H1 (cell line): ENCODE measurements at regions not wholly inside any gene's neighbourhood (a gene's known extent, or its start where the extent isn't known, plus 50 kb on each side); places are given as distances from the start of the nearest gene placed in this dataset.

ENCODE experiments used
- CTCF ChIA-PET: fragments of 300-600 bp; sonication (Branson Sonifier 250); formaldehyde crosslinking; loops from one replicate; lab custom pipeline; 2021; ENCODE audit not compliant: partially characterized antibody; lab: Charles Lee
- POLR2A ChIA-PET: fragments of 300-600 bp; sonication (Branson Sonifier 250); formaldehyde crosslinking; loops from one replicate; lab custom pipeline; 2021; ENCODE audit warnings: inconsistent platforms; ENCODE audit not compliant: partially characterized antibody; lab: Charles Lee
- DNase-seq, 2 experiments: peaks; one replicate each; pipeline versions ENCODE4 v3.0.0 to v3.0.0-alpha.2; 2010 to 2022; ENCODE audit warnings: low spot score in 2 of 2, low read depth in 1 of 2, mixed read lengths in 1 of 2
- FAIRE-seq: peaks from 2 replicates; lab custom pipeline; 2011; peaks lifted over from hg19 to GRCh38; lab: Jason Lieb, UNC
- H2AFZ ChIP-seq: 2 replicates; pipeline ENCODE4 v1.8.1; 2012; ENCODE audit warnings: low read length, inconsistent platforms
- H2AK5ac ChIP-seq: 2 replicates; pipeline ENCODE4 v1.6.1; 2013; ENCODE audit warnings: low read depth, low read length
- H2BK120ac ChIP-seq: replicated peaks from 2 replicates; pipeline ENCODE3; 2013; ENCODE audit warnings: low read depth, low read length, inconsistent platforms
- H2BK12ac ChIP-seq: 2 replicates; pipeline ENCODE4 v1.6.1; 2013; ENCODE audit warnings: low read depth, low read length
- H2BK15ac ChIP-seq: 2 replicates; pipeline ENCODE4 v1.6.1; 2013; ENCODE audit warnings: low read length
- H2BK20ac ChIP-seq: 2 replicates; pipeline ENCODE4 v1.6.1; 2013; ENCODE audit warnings: low read length
- H2BK5ac ChIP-seq: 2 replicates; pipeline ENCODE4 v1.6.1; 2013; ENCODE audit warnings: low read depth, low read length
- H3K14ac ChIP-seq: 2 replicates; pipeline ENCODE4 v1.6.1; 2013; ENCODE audit warnings: inconsistent platforms; ENCODE audit not compliant: insufficient read length
- H3K18ac ChIP-seq: 2 replicates; pipeline ENCODE4 v1.6.1; 2013; ENCODE audit warnings: low read length; ENCODE audit errors: extremely low read depth
- H3K23ac ChIP-seq: 2 replicates; pipeline ENCODE4 v1.6.1; 2013; ENCODE audit warnings: inconsistent platforms; ENCODE audit not compliant: insufficient read length
- H3K23me2 ChIP-seq: 2 replicates; pipeline ENCODE4 v1.6.1; 2013; ENCODE audit warnings: low read depth, low read length
- H3K27ac ChIP-seq: 2 replicates; pipeline ENCODE4 v1.6.1; 2011; ENCODE audit warnings: low read depth, low read length, inconsistent platforms
- H3K27me3 ChIP-seq, 4 experiments: replicated peaks in 1 of 4; 1 replicate in 1 of 4; 2 replicates in 3 of 4; pipeline versions ENCODE4 v1.6.1 to v1.8.1; 2011 to 2013; ENCODE audit warnings: low read length in 3 of 4, mild to moderate bottlenecking in 3 of 4, inconsistent platforms in 2 of 4, mixed read lengths in 2 of 4, moderate library complexity in 1 of 4; ENCODE audit not compliant: control insufficient read depth in 3 of 4, insufficient read depth in 3 of 4; ENCODE audit errors: extremely low read depth in 1 of 4
- H3K36me3 ChIP-seq, 4 experiments: 2 replicates each; pipeline versions ENCODE4 v1.6.1 to v1.8.1; 2011 to 2013; ENCODE audit warnings: mild to moderate bottlenecking in 4 of 4, low read length in 3 of 4, moderate library complexity in 2 of 4, control low read depth in 1 of 4, inconsistent platforms in 1 of 4; ENCODE audit not compliant: insufficient read depth in 4 of 4, control insufficient read depth in 2 of 4
- H3K4ac ChIP-seq: replicated peaks from 2 replicates; pipeline ENCODE3; 2013; ENCODE audit warnings: low read length, low read depth, mixed read lengths, inconsistent platforms; ENCODE audit not compliant: insufficient read length
- H3K4me1 ChIP-seq, 4 experiments: replicated peaks in 1 of 4; 1 replicate in 1 of 4; 2 replicates in 3 of 4; pipeline versions ENCODE4 v1.6.1 to v1.8.1; 2011 to 2013; ENCODE audit warnings: low read length in 3 of 4, inconsistent platforms in 2 of 4, mixed read lengths in 1 of 4; ENCODE audit not compliant: insufficient read depth in 4 of 4, control insufficient read depth in 3 of 4
- H3K4me2 ChIP-seq, 2 experiments: 2 replicates each; pipeline versions ENCODE4 v1.6.1 to v1.8.1; 2011 to 2013; ENCODE audit warnings: low read depth in 2 of 2, low read length in 2 of 2, control low read depth in 1 of 2, inconsistent platforms in 1 of 2, mild to moderate bottlenecking in 1 of 2; ENCODE audit not compliant: insufficient read depth in 1 of 2
- H3K4me3 ChIP-seq, 4 experiments: fragments of 200-600, 300-600 bp in 1 of 4; sonication (generic), shearing (Covaris generic), sonication (Bioruptor Twin) in 1 of 4; 2 replicates each; pipeline versions ENCODE4 v1.5.1 to v1.8.1; 2011 to 2016; ENCODE audit warnings: low read length in 4 of 4, low read depth in 3 of 4, control low read depth in 2 of 4, inconsistent platforms in 2 of 4, mild to moderate bottlenecking in 2 of 4, mixed read lengths in 1 of 4, moderate library complexity in 1 of 4; ENCODE audit not compliant: insufficient read depth in 2 of 4; ENCODE audit errors: extremely low read depth in 1 of 4
- H3K56ac ChIP-seq: replicated peaks from 2 replicates; pipeline ENCODE3; 2013; ENCODE audit warnings: low read depth, mild to moderate bottlenecking, mixed read lengths, low read length, inconsistent platforms; ENCODE audit not compliant: insufficient read length
- H3K79me1 ChIP-seq: 2 replicates; pipeline ENCODE4 v1.6.1; 2013; ENCODE audit warnings: low read depth, low read length, control low read depth
- H3K79me2 ChIP-seq, 2 experiments: 2 replicates each; pipeline versions ENCODE4 v1.6.1 to v1.8.1; 2012 to 2013; ENCODE audit warnings: low read length in 2 of 2, mild to moderate bottlenecking in 2 of 2, inconsistent platforms in 1 of 2; ENCODE audit not compliant: insufficient read depth in 2 of 2, control insufficient read depth in 1 of 2
- H3K9ac ChIP-seq, 4 experiments: replicated peaks in 1 of 4; 1 replicate in 1 of 4; 2 replicates in 3 of 4; pipeline versions ENCODE4 v1.6.1 to v1.8.1; 2011 to 2013; ENCODE audit warnings: low read depth in 3 of 4, low read length in 3 of 4, control low read depth in 2 of 4, mild to moderate bottlenecking in 2 of 4, moderate library complexity in 2 of 4, inconsistent platforms in 1 of 4; ENCODE audit errors: extremely low read depth in 1 of 4
- H3K9me3 ChIP-seq, 2 experiments: 2 replicates each; pipeline versions ENCODE4 v1.6.1 to v1.8.1; 2012 to 2013; ENCODE audit warnings: mild to moderate bottlenecking in 2 of 2, moderate library complexity in 2 of 2, control low read depth in 1 of 2, inconsistent platforms in 1 of 2, low read depth in 1 of 2, low read length in 1 of 2, mixed read lengths in 1 of 2; ENCODE audit not compliant: insufficient read depth in 2 of 2
- H4K20me1 ChIP-seq, 2 experiments: replicated peaks in 1 of 2; 2 replicates each; pipeline versions ENCODE3 to v1.8.1; 2011 to 2013; ENCODE audit warnings: inconsistent platforms in 2 of 2, low read length in 2 of 2, mild to moderate bottlenecking in 1 of 2; ENCODE audit not compliant: insufficient read depth in 2 of 2, control insufficient read depth in 1 of 2
- H4K5ac ChIP-seq: 2 replicates; pipeline ENCODE4 v1.6.1; 2013; ENCODE audit warnings: low read length, low read depth, mixed read lengths, inconsistent platforms; ENCODE audit not compliant: insufficient read length
- H4K8ac ChIP-seq: 2 replicates; pipeline ENCODE4 v1.8.0; 2013; ENCODE audit warnings: mild to moderate bottlenecking, moderate library complexity, low read length, inconsistent platforms; ENCODE audit not compliant: insufficient read depth; ENCODE audit errors: extremely low read depth
- H4K91ac ChIP-seq: replicated peaks from 2 replicates; pipeline ENCODE3; 2013; ENCODE audit warnings: low read length, mixed read lengths, inconsistent platforms; ENCODE audit not compliant: insufficient read length
- BRCA1 ChIP-seq: IDR thresholded peaks from 2 replicates; pipeline ENCODE4 v1.6.1; 2012; ENCODE audit warnings: low read depth, low read length, improper control_type of control experiment
- CEBPB ChIP-seq: IDR thresholded peaks from 2 replicates; pipeline ENCODE4 v1.6.1; 2012; ENCODE audit warnings: low read depth, low read length
- EP300 ChIP-seq, 2 experiments: IDR thresholded peaks; 1 replicate in 1 of 2; 2 replicates in 1 of 2; pipeline ENCODE4 v1.6.1; 2011 to 2012; ENCODE audit warnings: low read depth in 2 of 2, low read length in 2 of 2, mild to moderate bottlenecking in 2 of 2, borderline replicate concordance in 1 of 2, inconsistent platforms in 1 of 2, moderate library complexity in 1 of 2
- GABPA ChIP-seq: IDR thresholded peaks from 2 replicates; pipeline ENCODE4 v1.6.1; 2011; ENCODE audit warnings: mild to moderate bottlenecking, low read length, moderate library complexity, borderline replicate concordance; ENCODE audit not compliant: insufficient read depth
- JUN ChIP-seq: IDR thresholded peaks from 2 replicates; pipeline ENCODE4 v1.6.1; 2011; ENCODE audit warnings: low read depth, mild to moderate bottlenecking, improper control_type of control experiment, low read length
- MAFK ChIP-seq: IDR thresholded peaks from 2 replicates; pipeline ENCODE4 v1.6.1; 2012; ENCODE audit warnings: low read depth, mild to moderate bottlenecking, improper control_type of control experiment, low read length
- NRF1 ChIP-seq: IDR thresholded peaks from 2 replicates; pipeline ENCODE4 v1.6.1; 2011; ENCODE audit warnings: mild to moderate bottlenecking, low read depth, low read length, improper control_type of control experiment
- POLR2AphosphoS5 ChIP-seq: IDR thresholded peaks from 2 replicates; pipeline ENCODE4 v1.6.1; 2011; ENCODE audit warnings: low read depth, low read length
- RAD21 ChIP-seq, 2 experiments: IDR thresholded peaks in 1 of 2; conservative IDR thresholded peaks in 1 of 2; 2 replicates each; pipeline ENCODE4 v1.6.1; 2011; ENCODE audit warnings: low read depth in 2 of 2, low read length in 2 of 2, improper control_type of control experiment in 1 of 2, inconsistent platforms in 1 of 2, mild to moderate bottlenecking in 1 of 2, moderate library complexity in 1 of 2
- RBBP5 ChIP-seq: IDR thresholded peaks from 2 replicates; pipeline ENCODE4 v1.7.1; 2012; ENCODE audit warnings: low read depth, mild to moderate bottlenecking, inconsistent platforms, low read length, moderate library complexity, borderline replicate concordance
- RNF2 ChIP-seq: fragments of 200-900, 300-1000 bp; sonication (generic); IDR thresholded peaks from 2 replicates; pipeline ENCODE4 v1.7.1; 2016; ENCODE audit warnings: borderline replicate concordance, low read depth, mild to moderate bottlenecking, antibody characterized with exemption, low read length; ENCODE audit not compliant: poor library complexity, severe bottlenecking; ENCODE audit errors: missing control alignments
- SIX5 ChIP-seq: IDR thresholded peaks from 2 replicates; pipeline ENCODE4 v1.6.1; 2011; ENCODE audit warnings: mild to moderate bottlenecking, low read depth, low read length
- SP4 ChIP-seq: IDR thresholded peaks from 2 replicates; pipeline ENCODE4 v1.6.1; 2012; ENCODE audit warnings: low read length, inconsistent platforms
- SUZ12 ChIP-seq: fragments of 200-600 bp; sonication (generic); IDR thresholded peaks from 2 replicates; pipeline ENCODE4 v1.6.1; 2012; ENCODE audit warnings: mild to moderate bottlenecking, inconsistent platforms, low read length, moderate library complexity, mixed read lengths
- WGBS, 2 experiments: shearing (Covaris generic) in 1 of 2; methylation state at CpG; one replicate each; pipeline versions ENCODE4 v1.1.6 to v1.1.7; 2013 to 2015; ENCODE audit warnings: low lambda C conversion rate in 2 of 2, mixed read lengths in 2 of 2, inconsistent platforms in 1 of 2, low coverage in 1 of 2, missing lambda C conversion rate in 1 of 2; ENCODE audit not compliant: insufficient replicate concordance in 2 of 2, insufficient coverage in 1 of 2, insufficient read length in 1 of 2; ENCODE audit errors: extremely low coverage in 1 of 2, missing lambda C conversion rate in 1 of 2; 5-methylcytosine and 5-hydroxymethylcytosine counted together

- Histone ChIP-seq H2BK120ac (no peak overlapping the region), H3K79me2 (no peaks in the 10 kb centered on the region), H3K23me2 (no peaks in the 10 kb centered on the region), H3K4me2 (no peak overlapping the region), H4K20me1 (no peaks in the 10 kb centered on the region), H3K36me3 (no peaks in the 10 kb centered on the region), H3K27ac (no peak overlapping the region), H3K27me3 (no peaks in the 10 kb centered on the region), H2AK5ac (no peak overlapping the region), H3K9me3 (no peaks in the 10 kb centered on the region), H3K4me3 (no peak overlapping the region), H2BK20ac (no peak overlapping the region), H2BK15ac (no peak overlapping the region), H4K5ac (no peak overlapping the region), H3K4me1 (no peaks in the 10 kb centered on the region), H3K14ac (no peak overlapping the region), H3K9ac (no peak overlapping the region), H3K79me1 (no peaks in the 10 kb centered on the region), H3K23ac (no peak overlapping the region), H4K91ac (no peak overlapping the region), H2BK5ac (no peak overlapping the region), H2AFZ (no peak overlapping the region), H4K8ac (no peak overlapping the region), H2BK12ac (no peak overlapping the region), H3K18ac (no peak overlapping the region), H3K56ac (no peak overlapping the region), H3K4ac (no peak overlapping the region)
- ChIA-PET CTCF (no interaction called here), POLR2A (no interaction called here)
- FAIRE-seq (no peak), DNase-seq (no peak)
- WGBS, 2 experiments: 100% methylated on average over 1 of the region's 2 CpGs; no CpG with 5 or more reads in 1 of the 2 experiments
- TF ChIP-seq SP4: no peak
- TF ChIP-seq SIX5: no peak
- TF ChIP-seq NRF1: no peak
- TF ChIP-seq JUN: no peak
- TF ChIP-seq RBBP5: no peak
- TF ChIP-seq RNF2: no peak
- no peak for TF ChIP-seq SUZ12
- no peak for TF ChIP-seq GABPA
- no peak for TF ChIP-seq CEBPB
- no peak for TF ChIP-seq BRCA1
- no peak for TF ChIP-seq POLR2AphosphoS5
- TF ChIP-seq MAFK: no peak
- no peak for TF ChIP-seq EP300 (IDR thresholded peaks at IDR 0.05; ENCODE audit: borderline replicate concordance in 1 of 2, low read depth in 2 of 2, low read length in 2 of 2)
- TF ChIP-seq RAD21 (IDR thresholded peaks at IDR 0.05 in 1 of 2, conservative IDR thresholded peaks at IDR 0.05 in 1 of 2; ENCODE audit: low read depth in 2 of 2, low read length in 2 of 2): no peak
Observed at GRCh38 chrX:20479048-20479447, 212.3 kb upstream of the RPS6KA3 start.
